Stimulated activated CD4-positive, alpha-beta T cell treated with anti-CD3 and anti-CD28 coated beads, Interleukin-15, amount 100 ng/mL, for 1 hour (primary cell): ENCODE measurements at regions not wholly inside any gene's neighbourhood (a gene's known extent, or its start where the extent isn't known, plus 50 kb on each side); places are given as distances from the start of the nearest gene placed in this dataset.
"Not testable (repeated sequence)": the region's sequence is repeated elsewhere in the genome, so short reads cannot be mapped to it uniquely, and the experiment has no call there.

Source experiments
- DNase-seq, 2 donors: peaks; one replicate each; pipeline ENCODE4 v3.0.0-alpha.2; 2020; ENCODE audit warnings: low read depth in 1 of 2, low spot score in 1 of 2

DNA sequence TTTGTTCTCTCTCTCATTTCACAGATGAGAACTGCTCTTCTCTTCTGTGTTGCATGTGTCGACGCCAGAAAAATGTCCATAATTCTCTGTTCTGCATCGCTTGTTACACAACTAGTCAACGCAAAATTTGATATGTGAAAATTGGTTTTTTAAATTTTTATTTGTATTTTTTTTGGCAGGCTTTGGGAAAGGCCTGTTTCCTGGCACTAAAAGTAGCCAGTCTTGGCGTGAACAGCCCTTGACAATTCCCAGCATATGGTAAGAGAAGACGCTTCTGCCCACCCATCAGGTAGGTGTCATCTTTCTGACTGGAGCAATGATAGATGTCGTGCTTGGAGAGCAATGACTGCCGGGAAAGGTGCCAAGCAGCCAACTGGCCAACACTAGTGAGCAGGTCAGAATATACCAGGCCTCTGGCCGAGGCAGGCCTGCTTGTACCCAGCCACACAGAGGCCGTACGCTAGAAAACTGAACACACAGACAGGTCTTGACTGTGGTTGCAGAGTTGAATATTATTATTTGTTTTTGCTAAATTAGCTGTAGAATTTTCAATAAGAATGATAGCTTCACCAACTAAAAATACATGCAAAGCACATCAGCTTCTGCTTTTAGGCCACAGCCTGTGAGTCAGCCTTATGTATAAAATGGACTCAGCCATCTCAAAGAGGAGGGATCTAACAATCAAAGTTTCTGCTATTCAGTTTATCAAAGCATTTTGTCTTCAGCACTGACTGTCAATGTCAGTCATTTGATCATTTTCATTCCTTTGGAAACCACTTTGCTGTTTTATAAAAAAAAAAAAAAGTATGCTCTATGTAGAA, 837.5 kb downstream of the MCTP2 start:
- no peak for DNase-seq

DNA sequence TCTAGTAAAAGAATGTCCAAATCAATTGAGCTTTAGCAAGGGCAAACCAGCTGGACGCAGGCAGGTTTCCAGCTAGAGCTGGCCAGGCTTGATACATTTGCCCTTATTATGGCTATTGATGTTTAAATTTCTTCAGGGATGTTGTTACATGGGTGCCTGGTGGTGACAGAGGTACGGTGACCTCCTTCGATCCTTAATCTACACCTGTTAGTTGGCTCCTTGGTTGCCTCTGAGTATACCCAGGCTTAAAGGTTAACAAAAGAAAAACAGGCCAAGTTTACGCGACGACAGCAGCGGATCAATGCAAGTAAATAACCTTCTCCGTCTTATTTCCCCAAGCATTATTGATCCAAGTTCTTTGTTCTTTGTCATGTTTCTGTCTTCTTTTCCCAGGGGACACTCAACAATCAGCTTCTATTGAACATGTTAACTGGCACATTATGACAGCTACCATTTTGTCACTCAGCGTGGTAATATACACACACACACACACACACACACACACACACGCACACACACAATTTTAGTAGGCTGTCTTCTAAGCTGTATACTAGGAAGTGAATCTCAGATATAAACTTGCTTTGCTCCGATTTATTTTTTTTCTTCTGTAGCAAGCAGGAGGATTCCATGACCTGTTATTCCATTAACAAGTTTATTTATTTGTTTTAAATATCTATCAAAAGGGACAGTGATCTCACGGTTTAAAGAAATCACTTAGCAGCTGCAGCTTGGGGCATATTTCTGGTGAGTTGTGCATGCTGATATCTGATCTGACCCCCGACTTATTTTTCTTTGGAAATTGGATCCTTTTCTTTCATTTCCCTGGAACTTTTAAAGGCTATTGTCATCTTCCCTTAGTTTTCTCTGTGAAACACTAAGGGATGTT, 844.7 kb downstream of the MCTP2 start:
- no peak for DNase-seq

DNA sequence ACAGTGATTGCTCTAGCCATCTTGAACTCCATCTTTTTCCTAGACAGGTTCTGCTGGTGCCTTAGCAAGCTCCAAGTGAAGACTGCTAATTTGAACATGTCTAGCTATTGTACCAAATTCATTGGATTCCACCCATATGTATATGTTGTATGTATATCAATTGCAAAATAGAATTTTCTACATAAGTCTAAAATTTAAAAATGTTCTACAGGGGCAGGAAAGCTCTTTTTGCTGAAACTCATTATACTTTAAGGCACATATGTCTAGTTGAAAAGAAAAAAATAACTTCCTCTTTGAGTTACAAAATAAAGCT, 845.3 kb downstream of the MCTP2 start:
- no peak for DNase-seq

- DNase-seq: no peak
These were observed 846.6 kb downstream of the MCTP2 start for GRCh38 chr15:95078003-95078402.

- not testable (repeated sequence) for DNase-seq
These were observed 848.9 kb downstream of the MCTP2 start for GRCh38 chr15:95080228-95080627.

DNA sequence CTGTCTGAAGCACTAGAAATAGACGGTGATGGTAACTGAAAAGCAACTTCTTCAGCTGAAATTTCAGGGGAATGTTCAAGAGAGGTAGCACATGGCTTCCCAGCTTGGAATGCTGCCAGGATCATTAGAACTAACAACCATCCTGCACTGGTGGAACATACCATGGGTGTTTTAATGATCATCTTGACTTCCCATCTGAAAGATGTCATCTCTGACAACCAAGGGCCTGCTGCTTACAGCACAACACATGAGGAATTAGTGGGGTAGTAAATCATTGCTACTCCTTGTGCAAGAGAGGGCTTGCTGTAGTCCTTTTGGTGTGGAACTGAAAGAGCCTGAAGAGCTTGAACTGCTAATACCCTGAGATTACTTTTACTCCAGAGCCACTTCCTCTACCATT, 853.7 kb downstream of the MCTP2 start:
- no peak for DNase-seq

GRCh38 chr15:95086531-95087252, 855.3 kb downstream of the MCTP2 start:
- DNase-seq: no peak

GRCh38 chr15:95087253-95087609, 855.9 kb downstream of the MCTP2 start:
- DNase-seq: no peak

GRCh38 chr15:95091444-95091843, 860.1 kb downstream of the MCTP2 start:
- DNase-seq: no peak

DNA sequence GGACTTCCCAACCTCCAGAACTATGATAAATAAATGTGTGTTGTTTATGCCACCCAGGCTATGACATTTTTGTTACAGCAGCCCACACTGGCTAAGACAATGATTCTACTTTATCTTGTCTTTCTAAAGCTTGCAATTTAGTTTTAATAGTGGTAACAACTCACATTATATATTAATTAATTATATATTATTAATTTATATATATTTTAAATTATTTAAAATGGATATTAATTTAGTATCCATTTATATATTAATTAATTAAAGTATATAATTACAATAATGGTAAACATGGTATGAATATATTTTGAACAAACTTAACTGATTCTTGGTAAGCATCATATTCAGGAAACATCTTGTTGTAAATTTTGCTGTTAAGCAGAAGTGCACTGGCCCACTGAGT, 863.9 kb downstream of the MCTP2 start:
- no peak for DNase-seq

- no peak for DNase-seq
These were observed 865.3 kb downstream of the MCTP2 start for GRCh38 chr15:95096651-95097050.

DNA sequence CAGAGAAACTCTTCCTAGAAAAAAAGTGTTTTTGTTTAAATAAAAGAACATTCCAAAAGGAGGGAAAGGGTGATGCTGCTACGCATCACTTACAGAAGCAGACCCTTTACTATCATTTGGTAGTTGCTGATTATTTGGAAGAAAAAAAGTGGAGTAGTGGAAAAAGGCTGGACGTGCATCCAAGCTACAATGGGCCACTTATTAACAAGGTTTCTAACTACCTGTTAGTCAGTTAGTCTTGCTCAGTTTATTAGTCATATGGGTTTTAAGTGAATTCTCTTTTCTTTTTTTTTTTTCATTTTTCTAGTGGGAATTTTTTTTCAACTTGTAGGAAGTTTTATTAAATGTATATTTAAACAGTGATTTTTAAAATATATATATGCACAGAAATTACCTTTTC, 866.0 kb downstream of the MCTP2 start:
- DNase-seq: no peak

- DNase-seq: no peak
These were observed 873.9 kb downstream of the MCTP2 start for GRCh38 chr15:95105229-95105628.

DNA sequence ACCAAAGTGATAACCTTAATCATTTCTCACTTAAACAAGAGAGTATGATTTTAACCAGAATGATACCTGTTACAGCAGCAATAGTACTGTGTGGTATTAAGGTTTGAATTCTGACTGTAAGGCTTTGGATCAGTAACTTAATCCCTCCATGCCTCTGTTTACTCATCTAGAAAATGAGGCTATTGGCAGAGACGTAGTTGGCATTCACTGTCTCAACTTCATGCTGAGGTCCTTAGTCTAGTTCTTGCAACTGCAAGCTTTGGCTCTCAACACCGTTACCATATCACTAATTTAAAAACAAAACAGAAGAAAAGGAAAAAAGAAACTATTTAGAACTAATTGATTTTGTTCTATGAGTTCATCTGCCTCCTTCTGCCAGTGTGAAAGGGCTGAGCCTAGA, 875.4 kb downstream of the MCTP2 start:
- DNase-seq: no peak

DNA sequence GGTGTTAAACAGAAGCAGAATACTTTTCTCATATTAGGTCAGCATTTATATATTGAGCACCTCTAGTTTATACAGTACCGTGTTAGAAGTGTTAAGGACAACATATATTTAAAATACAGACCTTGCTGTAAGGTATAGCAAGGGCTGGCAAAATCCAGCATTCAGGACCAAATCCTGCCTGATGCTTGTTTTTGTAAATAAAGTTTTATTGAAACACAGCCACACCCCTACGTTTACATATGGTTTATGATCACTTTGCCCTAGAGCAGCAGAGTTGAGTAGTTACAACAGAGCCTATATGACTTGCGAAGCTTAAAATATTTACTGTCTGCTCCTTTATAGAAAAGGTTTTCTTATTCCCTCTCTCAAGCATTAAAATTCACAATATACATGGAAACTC, 877.3 kb downstream of the MCTP2 start:
- no peak for DNase-seq

DNA sequence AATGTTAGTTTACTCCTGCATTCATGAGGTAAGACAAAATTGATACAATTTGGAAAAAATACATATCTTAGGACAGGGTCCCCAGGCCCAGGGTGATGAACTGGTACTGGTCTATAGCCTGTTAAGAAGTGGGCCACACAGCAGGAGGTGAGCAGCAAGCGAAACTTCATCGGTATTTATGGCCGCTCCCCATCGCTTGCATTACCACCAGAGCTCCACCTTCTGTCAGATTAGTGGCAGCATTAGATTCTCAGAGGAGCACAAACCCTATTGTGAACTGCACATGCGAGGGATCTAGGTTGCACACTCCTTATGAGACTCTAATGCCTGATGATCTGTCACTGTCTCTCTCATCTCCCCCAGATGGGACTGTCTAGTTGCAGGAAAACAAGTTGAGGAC, 880.6 kb downstream of the MCTP2 start:
- DNase-seq: no peak

GRCh38 chr15:95113041-95113440, 881.7 kb downstream of the MCTP2 start:
- DNase-seq: no peak

- DNase-seq: no peak
These were observed 887.8 kb downstream of the MCTP2 start for GRCh38 chr15:95119041-95119610.

DNA sequence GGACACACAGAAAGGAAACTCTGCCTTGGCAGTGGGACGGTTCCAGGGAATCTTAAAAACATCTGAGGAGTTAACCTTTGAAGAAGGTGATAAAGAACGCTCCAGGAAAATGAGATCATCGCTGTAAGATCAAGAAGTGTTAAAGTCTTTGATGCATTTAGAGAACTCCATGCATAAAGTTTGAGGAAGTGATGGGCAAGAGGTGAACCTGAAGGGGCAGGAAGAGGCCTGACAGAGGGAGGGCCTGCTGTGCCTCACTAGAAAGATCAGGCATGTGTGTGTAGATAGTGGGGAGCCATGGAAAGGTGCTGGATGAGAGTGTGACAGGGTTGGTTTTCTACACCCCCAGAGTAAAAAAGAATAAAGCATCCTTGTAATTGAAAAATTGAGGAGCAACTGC, 889.2 kb downstream of the MCTP2 start:
- DNase-seq: no peak

- DNase-seq: no peak
These were observed 889.8 kb downstream of the MCTP2 start for GRCh38 chr15:95121191-95121590.

DNA sequence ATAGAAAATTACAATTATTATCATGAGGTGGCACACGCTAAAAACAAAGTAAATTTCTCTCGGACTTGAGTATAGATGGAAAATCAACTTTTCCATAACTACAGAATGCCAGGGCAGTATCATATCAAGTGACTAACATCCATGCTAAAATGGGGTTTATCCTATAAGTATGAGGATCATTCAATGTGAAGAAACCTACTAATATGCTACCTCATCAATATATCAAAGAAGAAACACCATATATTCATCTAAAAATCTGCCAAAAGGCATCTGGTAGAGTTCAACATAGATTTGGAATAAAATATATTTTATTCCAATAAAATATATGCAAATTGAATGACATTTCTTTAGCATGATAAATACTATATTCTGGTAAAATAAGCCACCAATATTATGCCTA, 894.4 kb downstream of the MCTP2 start:
- DNase-seq: no peak

DNA sequence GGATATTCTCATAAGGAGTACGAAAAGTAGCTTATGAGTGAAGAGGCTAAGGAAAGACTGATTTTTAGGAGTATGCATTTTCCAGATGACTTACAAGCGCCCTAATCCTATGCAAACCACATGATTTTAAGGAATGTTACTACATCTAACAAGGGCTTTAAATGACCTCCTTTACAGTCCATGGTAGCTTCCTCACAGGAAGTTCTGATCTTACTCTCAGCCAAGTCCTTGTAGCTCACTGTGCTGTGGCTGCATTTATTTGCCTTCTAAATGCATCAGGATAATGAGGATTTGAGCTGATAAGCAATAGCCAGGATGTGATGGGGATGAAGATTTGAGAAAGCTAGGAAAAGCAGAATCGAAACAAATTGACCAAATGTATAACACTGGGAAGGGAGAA, 896.0 kb downstream of the MCTP2 start:
- DNase-seq: no peak
